Keratinocyte (primary cell): ENCODE measurements at regions not wholly inside any gene's neighbourhood (a gene's known extent, or its start where the extent isn't known, plus 50 kb on each side); places are given as distances from the start of the nearest gene placed in this dataset.

Experiments used
- CTCF ChIP-seq, 3 experiments: IDR thresholded peaks in 1 of 3; conservative IDR thresholded peaks in 1 of 3; optimal IDR thresholded peaks in 1 of 3; 2 replicates in 2 of 3; 3 replicates in 1 of 3; pipeline versions ENCODE3 to v1.5.1; 2011; ENCODE audit warnings: low read length in 3 of 3, mild to moderate bottlenecking in 3 of 3, moderate library complexity in 2 of 3, control low read depth in 1 of 3, inconsistent platforms in 1 of 3; ENCODE audit not compliant: insufficient read depth in 2 of 3; ENCODE audit errors: extremely low read depth in 1 of 3
- EZH2 ChIP-seq: IDR thresholded peaks from one replicate; pipeline ENCODE4 v1.6.1; 2012; ENCODE audit warnings: inconsistent platforms, mild to moderate bottlenecking, low read length, moderate library complexity

GRCh38 chr12:114093520-114093919 is 127.4 kb upstream of the RBM19 start:
- TF ChIP-seq CTCF (optimal IDR thresholded peaks at IDR 0.05 in 1 of 3, IDR thresholded peaks at IDR 0.05 in 1 of 3, conservative IDR thresholded peaks at IDR 0.05 in 1 of 3; ENCODE audit: extremely low read depth in 1 of 3, insufficient read depth in 2 of 3, low read length in 3 of 3): no peak
- no peak for TF ChIP-seq EZH2
